Esophagus muscularis mucosa (tissue), 3 donors: ENCODE measurements at regions not wholly inside any gene's neighbourhood (a gene's known extent, or its start where the extent isn't known, plus 50 kb on each side); places are given as distances from the start of the nearest gene placed in this dataset.

Experiments
- CTCF ChIP-seq, 3 experiments: fragments of 200-600 bp in 2 of 3; fragments of 450-650 bp in 1 of 3; sonication (generic) in 2 of 3; IDR thresholded peaks; one replicate each; pipeline ENCODE4 v1.5.1; 2017 to 2019; ENCODE audit warnings: antibody characterized with exemption in 3 of 3, mild to moderate bottlenecking in 2 of 3, moderate library complexity in 1 of 3
- POLR2A ChIP-seq: fragments of 450-650 bp; IDR thresholded peaks from one replicate; pipeline ENCODE4 v1.6.1; 2017; ENCODE audit warnings: antibody characterized with exemption, moderate library complexity, mild to moderate bottlenecking, low read depth

GRCh38 chr16:63516394-63516793 is 1480.2 kb upstream of the CDH8 start:
- no peak for TF ChIP-seq CTCF (IDR thresholded peaks at IDR 0.05)
- no peak for TF ChIP-seq POLR2A
